Keratinocyte (primary cell): ENCODE measurements at regions not wholly inside any gene's neighbourhood (a gene's known extent, or its start where the extent isn't known, plus 50 kb on each side); places are given as distances from the start of the nearest gene placed in this dataset.

ENCODE experiments used
- DNase-seq: peaks from one replicate; pipeline ENCODE4 v3.0.0-alpha.2; 2011; ENCODE audit warnings: low read depth, missing footprints, low spot score
- FAIRE-seq: peaks from 2 replicates; lab custom pipeline; 2011; peaks lifted over from hg19 to GRCh38; lab: Jason Lieb, UNC
- H2AFZ ChIP-seq: 2 replicates; pipeline ENCODE4 v1.6.0; 2012; ENCODE audit warnings: low read length, control low read depth, inconsistent platforms; ENCODE audit not compliant: control insufficient read depth
- H3K27ac ChIP-seq: 2 replicates; pipeline ENCODE4 v1.5.1; 2011; ENCODE audit warnings: low read length; ENCODE audit not compliant: control insufficient read depth, insufficient read depth
- H3K27me3 ChIP-seq: 3 replicates; pipeline ENCODE4 v1.6.0; 2011; ENCODE audit warnings: low read length; ENCODE audit not compliant: control insufficient read depth, insufficient read depth; ENCODE audit errors: extremely low read depth
- H3K36me3 ChIP-seq, 2 experiments: 2 replicates in 1 of 2; 3 replicates in 1 of 2; pipeline ENCODE4 v1.5.1; 2011; ENCODE audit warnings: low read length in 2 of 2, mild to moderate bottlenecking in 1 of 2; ENCODE audit not compliant: control insufficient read depth in 2 of 2, insufficient read depth in 2 of 2; ENCODE audit errors: extremely low read depth in 1 of 2
- H3K4me1 ChIP-seq: 3 replicates; pipeline ENCODE4 v1.5.1; 2011; ENCODE audit warnings: low read length; ENCODE audit not compliant: control insufficient read depth, insufficient read depth; ENCODE audit errors: extremely low read depth
- H3K4me2 ChIP-seq: 3 replicates; pipeline ENCODE4 v1.6.0; 2011; ENCODE audit warnings: low read depth, low read length; ENCODE audit not compliant: control insufficient read depth, insufficient read depth; ENCODE audit errors: extremely low read depth
- H3K4me3 ChIP-seq, 3 experiments: fragments of 200-600 bp in 1 of 3; sonication (generic) in 1 of 3; 2 replicates in 2 of 3; 3 replicates in 1 of 3; pipeline ENCODE4 v1.5.1; 2011 to 2016; ENCODE audit warnings: low read length in 3 of 3, mild to moderate bottlenecking in 3 of 3, control low read depth in 2 of 3, inconsistent platforms in 1 of 3, low read depth in 1 of 3, mixed read lengths in 1 of 3, mixed run types in 1 of 3, moderate library complexity in 1 of 3; ENCODE audit not compliant: control insufficient read depth in 2 of 3, insufficient read depth in 2 of 3; ENCODE audit errors: extremely low read depth in 1 of 3
- H3K79me2 ChIP-seq: 2 replicates; pipeline ENCODE4 v1.6.0; 2012; ENCODE audit warnings: low read length; ENCODE audit not compliant: control insufficient read depth, insufficient read depth
- H3K9ac ChIP-seq: 3 replicates; pipeline ENCODE4 v1.6.0; 2011; ENCODE audit warnings: low read length; ENCODE audit not compliant: control insufficient read depth, insufficient read depth; ENCODE audit errors: extremely low read depth
- H3K9me1 ChIP-seq: 3 replicates; pipeline ENCODE4 v1.6.0; 2011; ENCODE audit warnings: low read length; ENCODE audit not compliant: control insufficient read depth, insufficient read depth; ENCODE audit errors: extremely low read depth
- H3K9me3 ChIP-seq: 2 replicates; pipeline ENCODE4 v1.5.1; 2012; ENCODE audit warnings: low read depth, low read length; ENCODE audit not compliant: control insufficient read depth
- H4K20me1 ChIP-seq: 3 replicates; pipeline ENCODE4 v1.6.0; 2011; ENCODE audit warnings: low read length; ENCODE audit not compliant: control insufficient read depth, insufficient read depth; ENCODE audit errors: extremely low read depth
- CTCF ChIP-seq, 3 experiments: IDR thresholded peaks in 1 of 3; conservative IDR thresholded peaks in 1 of 3; optimal IDR thresholded peaks in 1 of 3; 2 replicates in 2 of 3; 3 replicates in 1 of 3; pipeline versions ENCODE3 to v1.5.1; 2011; ENCODE audit warnings: low read length in 3 of 3, mild to moderate bottlenecking in 3 of 3, moderate library complexity in 2 of 3, control low read depth in 1 of 3, inconsistent platforms in 1 of 3; ENCODE audit not compliant: insufficient read depth in 2 of 3; ENCODE audit errors: extremely low read depth in 1 of 3
- EZH2 ChIP-seq: IDR thresholded peaks from one replicate; pipeline ENCODE4 v1.6.1; 2012; ENCODE audit warnings: inconsistent platforms, mild to moderate bottlenecking, low read length, moderate library complexity
- dilution Hi-C: fragments of 300-500 bp; cut with MboI; formaldehyde crosslinking; loops from one replicate; pipeline ENCODE4 v1.7.0; 2020; ENCODE audit warnings: low sequenced_read_pairs; ENCODE audit not compliant: extremely low pct_ligation_motif_present

- no peak overlapping the region for H3K9ac ChIP-seq
- H3K27me3 ChIP-seq: peaks cover 43% of the 10 kb centered on the region
- dilution Hi-C loops: no loop called here
- H3K4me3 ChIP-seq: no peak overlapping the region
- TF ChIP-seq CTCF (optimal IDR thresholded peaks at IDR 0.05 in 1 of 3, IDR thresholded peaks at IDR 0.05 in 1 of 3, conservative IDR thresholded peaks at IDR 0.05 in 1 of 3; ENCODE audit: extremely low read depth in 1 of 3, insufficient read depth in 2 of 3, low read length in 3 of 3) (no peak), EZH2 (no peak)
- no peak overlapping the region for H3K4me2 ChIP-seq
- no peaks in the 10 kb centered on the region for H3K9me1 ChIP-seq
- H2AFZ ChIP-seq: no peak overlapping the region
- FAIRE-seq (no peak), DNase-seq (no peak)
- H3K9me3 ChIP-seq: no peaks in the 10 kb centered on the region
- no peaks in the 10 kb centered on the region for H4K20me1 ChIP-seq
- H3K27ac ChIP-seq: no peak overlapping the region
- no peaks in the 10 kb centered on the region for H3K79me2 ChIP-seq
- no peaks in the 10 kb centered on the region for H3K4me1 ChIP-seq
- H3K36me3 ChIP-seq: no peaks in the 10 kb centered on the region
Measured at GRCh38 chr16:87542531-87543102, 49.8 kb upstream of the ZCCHC14 start.
